ENCODE measurements at regions not wholly inside any gene's neighbourhood (a gene's known extent, or its start where the extent isn't known, plus 50 kb on each side); places are given as distances from the start of the nearest gene placed in this dataset.

DNA sequence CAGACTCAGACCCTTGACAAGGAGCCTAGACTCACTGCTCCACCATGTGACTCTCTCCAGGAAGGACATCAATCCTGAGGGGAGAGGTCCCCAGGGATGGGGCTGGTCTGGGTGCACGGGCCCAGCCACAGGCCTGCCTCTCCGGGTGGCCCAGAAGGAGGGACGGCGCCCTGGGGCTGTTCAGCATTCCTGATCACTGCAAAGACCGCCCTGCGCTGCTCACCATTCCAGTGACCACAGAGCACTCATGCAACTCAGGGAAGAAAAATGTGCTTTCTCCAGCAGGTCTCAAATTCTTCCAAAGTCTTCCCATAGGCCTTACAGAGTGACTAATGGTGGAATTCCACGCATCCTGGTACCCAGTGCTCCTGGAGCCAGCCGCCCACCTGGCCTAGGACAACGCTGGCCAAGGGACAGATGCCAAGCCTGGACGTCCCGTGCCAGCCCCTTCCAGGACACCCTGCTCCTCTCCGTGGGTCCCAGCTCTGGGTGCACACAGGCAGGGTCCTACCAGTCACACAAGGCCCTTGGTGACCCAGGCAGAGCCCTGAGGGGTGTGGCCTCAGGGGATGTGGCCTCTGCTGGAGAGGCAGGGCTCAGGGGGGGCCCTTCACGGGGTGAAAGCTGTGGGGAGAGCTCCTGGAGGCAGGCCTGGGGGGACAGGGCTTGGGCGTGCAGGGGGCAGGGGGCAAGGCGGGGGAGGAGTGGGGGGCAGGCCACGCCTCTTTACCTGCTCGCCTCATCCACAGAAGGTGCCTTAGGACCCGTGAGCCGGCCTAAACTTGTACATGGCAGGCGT lies 178.8 kb downstream of the IGLL1 start:
- TF ChIP-seq, protein P1, sequence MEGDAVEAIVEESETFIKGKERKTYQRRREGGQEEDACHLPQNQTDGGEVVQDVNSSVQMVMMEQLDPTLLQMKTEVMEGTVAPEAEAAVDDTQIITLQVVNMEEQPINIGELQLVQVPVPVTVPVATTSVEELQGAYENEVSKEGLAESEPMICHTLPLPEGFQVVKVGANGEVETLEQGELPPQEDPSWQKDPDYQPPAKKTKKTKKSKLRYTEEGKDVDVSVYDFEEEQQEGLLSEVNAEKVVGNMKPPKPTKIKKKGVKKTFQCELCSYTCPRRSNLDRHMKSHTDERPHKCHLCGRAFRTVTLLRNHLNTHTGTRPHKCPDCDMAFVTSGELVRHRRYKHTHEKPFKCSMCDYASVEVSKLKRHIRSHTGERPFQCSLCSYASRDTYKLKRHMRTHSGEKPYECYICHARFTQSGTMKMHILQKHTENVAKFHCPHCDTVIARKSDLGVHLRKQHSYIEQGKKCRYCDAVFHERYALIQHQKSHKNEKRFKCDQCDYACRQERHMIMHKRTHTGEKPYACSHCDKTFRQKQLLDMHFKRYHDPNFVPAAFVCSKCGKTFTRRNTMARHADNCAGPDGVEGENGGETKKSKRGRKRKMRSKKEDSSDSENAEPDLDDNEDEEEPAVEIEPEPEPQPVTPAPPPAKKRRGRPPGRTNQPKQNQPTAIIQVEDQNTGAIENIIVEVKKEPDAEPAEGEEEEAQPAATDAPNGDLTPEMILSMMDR (IDR thresholded peaks at IDR 0.05 in 2 of 3, conservative IDR thresholded peaks at IDR 0.05 in 1 of 3; ENCODE audit: insufficient read depth in 2 of 3, low read depth in 1 of 3, low read length in 3 of 3) = no peak
- no peak for TF ChIP-seq EZH2 (IDR thresholded peaks at IDR 0.05; ENCODE audit: borderline replicate concordance, low read depth, low read length)
- TF ChIP-seq ZNF184 (CRISPR knock-in tag; IDR thresholded peaks at IDR 0.05) = no peak
- TF ChIP-seq, protein P2, sequence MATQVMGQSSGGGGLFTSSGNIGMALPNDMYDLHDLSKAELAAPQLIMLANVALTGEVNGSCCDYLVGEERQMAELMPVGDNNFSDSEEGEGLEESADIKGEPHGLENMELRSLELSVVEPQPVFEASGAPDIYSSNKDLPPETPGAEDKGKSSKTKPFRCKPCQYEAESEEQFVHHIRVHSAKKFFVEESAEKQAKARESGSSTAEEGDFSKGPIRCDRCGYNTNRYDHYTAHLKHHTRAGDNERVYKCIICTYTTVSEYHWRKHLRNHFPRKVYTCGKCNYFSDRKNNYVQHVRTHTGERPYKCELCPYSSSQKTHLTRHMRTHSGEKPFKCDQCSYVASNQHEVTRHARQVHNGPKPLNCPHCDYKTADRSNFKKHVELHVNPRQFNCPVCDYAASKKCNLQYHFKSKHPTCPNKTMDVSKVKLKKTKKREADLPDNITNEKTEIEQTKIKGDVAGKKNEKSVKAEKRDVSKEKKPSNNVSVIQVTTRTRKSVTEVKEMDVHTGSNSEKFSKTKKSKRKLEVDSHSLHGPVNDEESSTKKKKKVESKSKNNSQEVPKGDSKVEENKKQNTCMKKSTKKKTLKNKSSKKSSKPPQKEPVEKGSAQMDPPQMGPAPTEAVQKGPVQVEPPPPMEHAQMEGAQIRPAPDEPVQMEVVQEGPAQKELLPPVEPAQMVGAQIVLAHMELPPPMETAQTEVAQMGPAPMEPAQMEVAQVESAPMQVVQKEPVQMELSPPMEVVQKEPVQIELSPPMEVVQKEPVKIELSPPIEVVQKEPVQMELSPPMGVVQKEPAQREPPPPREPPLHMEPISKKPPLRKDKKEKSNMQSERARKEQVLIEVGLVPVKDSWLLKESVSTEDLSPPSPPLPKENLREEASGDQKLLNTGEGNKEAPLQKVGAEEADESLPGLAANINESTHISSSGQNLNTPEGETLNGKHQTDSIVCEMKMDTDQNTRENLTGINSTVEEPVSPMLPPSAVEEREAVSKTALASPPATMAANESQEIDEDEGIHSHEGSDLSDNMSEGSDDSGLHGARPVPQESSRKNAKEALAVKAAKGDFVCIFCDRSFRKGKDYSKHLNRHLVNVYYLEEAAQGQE (IDR thresholded peaks at IDR 0.05; ENCODE audit: borderline replicate concordance) = no peak
- TF ChIP-seq, protein P2 (CRISPR knock-in tag; IDR thresholded peaks at IDR 0.05; ENCODE audit: low read depth) = no peak
- no peak for TF ChIP-seq PYGO2 (tag; IDR thresholded peaks at IDR 0.05)
- TF ChIP-seq RBBP5 (IDR thresholded peaks at IDR 0.05; ENCODE audit: borderline replicate concordance, insufficient read depth, low read length, poor library complexity, severe bottlenecking) = no peak
- TF ChIP-seq, protein P3, sequence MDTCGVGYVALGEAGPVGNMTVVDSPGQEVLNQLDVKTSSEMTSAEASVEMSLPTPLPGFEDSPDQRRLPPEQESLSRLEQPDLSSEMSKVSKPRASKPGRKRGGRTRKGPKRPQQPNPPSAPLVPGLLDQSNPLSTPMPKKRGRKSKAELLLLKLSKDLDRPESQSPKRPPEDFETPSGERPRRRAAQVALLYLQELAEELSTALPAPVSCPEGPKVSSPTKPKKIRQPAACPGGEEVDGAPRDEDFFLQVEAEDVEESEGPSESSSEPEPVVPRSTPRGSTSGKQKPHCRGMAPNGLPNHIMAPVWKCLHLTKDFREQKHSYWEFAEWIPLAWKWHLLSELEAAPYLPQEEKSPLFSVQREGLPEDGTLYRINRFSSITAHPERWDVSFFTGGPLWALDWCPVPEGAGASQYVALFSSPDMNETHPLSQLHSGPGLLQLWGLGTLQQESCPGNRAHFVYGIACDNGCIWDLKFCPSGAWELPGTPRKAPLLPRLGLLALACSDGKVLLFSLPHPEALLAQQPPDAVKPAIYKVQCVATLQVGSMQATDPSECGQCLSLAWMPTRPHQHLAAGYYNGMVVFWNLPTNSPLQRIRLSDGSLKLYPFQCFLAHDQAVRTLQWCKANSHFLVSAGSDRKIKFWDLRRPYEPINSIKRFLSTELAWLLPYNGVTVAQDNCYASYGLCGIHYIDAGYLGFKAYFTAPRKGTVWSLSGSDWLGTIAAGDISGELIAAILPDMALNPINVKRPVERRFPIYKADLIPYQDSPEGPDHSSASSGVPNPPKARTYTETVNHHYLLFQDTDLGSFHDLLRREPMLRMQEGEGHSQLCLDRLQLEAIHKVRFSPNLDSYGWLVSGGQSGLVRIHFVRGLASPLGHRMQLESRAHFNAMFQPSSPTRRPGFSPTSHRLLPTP (IDR thresholded peaks at IDR 0.05; ENCODE audit: borderline replicate concordance, extremely low read depth, insufficient read length) = no peak
- TF ChIP-seq POLR2AphosphoS5 (IDR thresholded peaks at IDR 0.05; ENCODE audit: control insufficient read depth, insufficient read depth, low read depth, low read length) = no peak

Measured in K562 (cell line).